Lung (tissue), 11 donors: ENCODE measurements at regions not wholly inside any gene's neighbourhood (a gene's known extent, or its start where the extent isn't known, plus 50 kb on each side); places are given as distances from the start of the nearest gene placed in this dataset.
A peak's percentile ranks its signal among the peaks of the same experiment; 100 is the strongest.

ENCODE experiments used
- ATAC-seq: fragments of 200-7000 bp; cut with Tn5 transposase; one replicate; pipeline ENCODE4 v1.9.1; 2020; ENCODE audit warnings: moderate number of reproducible peaks; ENCODE audit not compliant: insufficient read depth, low FRiP score
- DNase-seq, 3 donors: peaks; one replicate each; pipeline ENCODE4 v3.0.0-alpha.2; 2013 to 2017
- H3K27ac ChIP-seq, 2 donors: one replicate each; pipeline ENCODE4 v1.5.1; 2013; ENCODE audit warnings: mild to moderate bottlenecking in 2 of 2, moderate library complexity in 2 of 2, control low read depth in 1 of 2, inconsistent platforms in 1 of 2, low read depth in 1 of 2, low read length in 1 of 2
- H3K27me3 ChIP-seq, 3 donors: one replicate each; pipeline ENCODE4 v1.5.1; 2013; ENCODE audit warnings: low read length in 2 of 3; ENCODE audit not compliant: control insufficient read depth in 3 of 3, insufficient read depth in 3 of 3
- H3K36me3 ChIP-seq, 4 donors: one replicate each; pipeline ENCODE4 v1.5.1; 2013; ENCODE audit warnings: low read length in 4 of 4, mild to moderate bottlenecking in 1 of 4, moderate library complexity in 1 of 4; ENCODE audit not compliant: control insufficient read depth in 4 of 4, insufficient read depth in 4 of 4
- H3K4me1 ChIP-seq, 5 donors: one replicate each; pipeline ENCODE4 v1.5.1; 2013; ENCODE audit warnings: low read length in 5 of 5, mild to moderate bottlenecking in 2 of 5, moderate library complexity in 1 of 5; ENCODE audit not compliant: control insufficient read depth in 5 of 5, insufficient read depth in 5 of 5
- H3K4me3 ChIP-seq: one replicate; pipeline ENCODE4 v1.5.1; 2013; ENCODE audit warnings: mild to moderate bottlenecking, control low read depth, moderate library complexity
- H3K9ac ChIP-seq, 2 donors: one replicate each; pipeline ENCODE4 v1.5.1; 2013; ENCODE audit warnings: low read length in 2 of 2, control low read depth in 1 of 2; ENCODE audit not compliant: insufficient read depth in 1 of 2
- H3K9me3 ChIP-seq, 4 donors: one replicate each; pipeline ENCODE4 v1.5.1; 2013; ENCODE audit warnings: low read length in 3 of 4, mild to moderate bottlenecking in 1 of 4, moderate library complexity in 1 of 4; ENCODE audit not compliant: control insufficient read depth in 4 of 4, insufficient read depth in 3 of 4
- CTCF ChIP-seq: IDR thresholded peaks from 2 replicates; pipeline ENCODE4 v1.5.1; 2012; ENCODE audit warnings: mild to moderate bottlenecking; ENCODE audit errors: control extremely low read depth, extremely low read depth
- WGBS, 2 donors: extraction: QIAGEN DNeasy Blood & Tissue Kit; methylation state at CpG; one replicate each; pipeline ENCODE4 v1.1.7; 2013; 5-methylcytosine and 5-hydroxymethylcytosine counted together
- donor health status: control.
- donor health status: control.
- donor health status: Bipolar disorder and iron deficiency.
- donor health status: healthy.
- donor health status: DM: yes; HTN: yes; CAD: no.

DNA sequence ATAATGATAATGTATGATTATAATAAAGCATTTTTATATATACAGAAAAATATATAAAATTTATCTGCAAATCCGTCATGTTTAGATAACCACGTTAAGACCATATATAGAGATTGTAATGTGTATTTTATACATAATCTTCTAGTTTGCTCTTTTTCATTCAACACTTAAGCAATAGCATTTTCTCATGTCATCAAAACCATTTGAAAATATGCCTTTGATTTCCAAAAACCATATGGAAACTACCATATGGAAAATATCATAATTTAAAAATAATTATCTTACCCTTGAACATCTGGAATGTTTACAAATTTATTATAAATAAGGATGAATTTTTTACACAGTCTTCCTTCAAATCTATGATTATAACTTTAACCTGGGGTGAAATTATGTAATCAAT is 250.4 kb upstream of the NPSR1 start:
- Histone ChIP-seq H3K4me3 (no peak overlapping the region), H3K27me3 (no peaks in the 10 kb centered on the region), H3K27ac (no peak overlapping the region), H3K9ac (no peak overlapping the region), H3K36me3 (no peaks in the 10 kb centered on the region), H3K9me3 (peaks cover 0 to 3% (median 0%) of the 10 kb centered on the region in 4 donors), H3K4me1 (peaks cover 0 to 9% (median 0%) of the 10 kb centered on the region in 5 donors)
- ATAC-seq (no peak), DNase-seq (peak in 2 of 3 donors; percentile 68 to 74)
- no peak for TF ChIP-seq CTCF
- 65 to 83% methylated on average over 2 of the region's 2 CpGs for WGBS, 2 donors

- H3K9me3 ChIP-seq, result peaks cover 0 to 2% (median 0%) of the 10 kb centered on the region in 4 donors
- 70 to 74% methylated on average over 3 of the region's 3 CpGs for WGBS, 2 donors
Observed at GRCh38 chr7:34417781-34418180, 240.2 kb upstream of the NPSR1 start.

GRCh38 chr7:34421526-34421925 is 236.5 kb upstream of the NPSR1 start:
- no peak for ATAC-seq
- Histone ChIP-seq H3K9me3 (peaks cover 0 to 2% (median 0%) of the 10 kb centered on the region in 4 donors), H3K27me3 (peaks cover 0 to 2% (median 0%) of the 10 kb centered on the region in 3 donors), H3K4me3 (no peak overlapping the region), H3K27ac (no peak overlapping the region), H3K36me3 (no peaks in the 10 kb centered on the region), H3K4me1 (no peaks in the 10 kb centered on the region), H3K9ac (no peak overlapping the region)
- 42 to 49% methylated on average over 1 of the region's 1 CpG for WGBS, 2 donors
- DNase-seq, result no peak
- no peak for TF ChIP-seq CTCF

More at GRCh38 chr7:34417781-34418180, 240.2 kb upstream of the NPSR1 start:
- Histone ChIP-seq H3K9ac (no peak overlapping the region), H3K27ac (no peak overlapping the region), H3K36me3 (no peaks in the 10 kb centered on the region), H3K4me3 (no peak overlapping the region), H3K4me1 (no peaks in the 10 kb centered on the region), H3K27me3 (no peaks in the 10 kb centered on the region)
- TF ChIP-seq CTCF, result no peak
- ATAC-seq (no peak), DNase-seq (no peak)

- 55 to 79% methylated on average over 2 of the region's 2 CpGs for WGBS, 2 donors
- H3K9ac ChIP-seq, result no peak overlapping the region
- no peaks in the 10 kb centered on the region for H3K9me3 ChIP-seq
- DNase-seq (no peak), ATAC-seq (peak; percentile 27)
- no peak for TF ChIP-seq CTCF
- H3K27ac ChIP-seq, result no peak overlapping the region
- H3K36me3 ChIP-seq, result no peaks in the 10 kb centered on the region
- H3K4me1 ChIP-seq, result no peaks in the 10 kb centered on the region
- H3K4me3 ChIP-seq, result no peak overlapping the region
- H3K27me3 ChIP-seq, result peaks cover 0 to 2% (median 0%) of the 10 kb centered on the region in 3 donors
Observed at GRCh38 chr7:34425194-34425593, 232.8 kb upstream of the NPSR1 start.
